ENCODE measurements at regions not wholly inside any gene's neighbourhood (a gene's known extent, or its start where the extent isn't known, plus 50 kb on each side); places are given as distances from the start of the nearest gene placed in this dataset.

GRCh38 chr9:75593920-75594319 is 296.6 kb upstream of the PCSK5 start:
- no peak for TF ChIP-seq CTCF (conservative IDR thresholded peaks at IDR 0.05; ENCODE audit: low read depth, low read length)
- TF ChIP-seq POLR2A (IDR thresholded peaks at IDR 0.05; ENCODE audit: low read depth, low read length) = no peak
- no peak for TF ChIP-seq SMC3 (IDR thresholded peaks at IDR 0.05; ENCODE audit: low read depth, low read length)
- TF ChIP-seq MXI1 (IDR thresholded peaks at IDR 0.05; ENCODE audit: borderline replicate concordance, low read depth, low read length) = no peak
- TF ChIP-seq ELK1 (IDR thresholded peaks at IDR 0.05; ENCODE audit: borderline replicate concordance, low read depth, low read length) = no peak
- TF ChIP-seq USF2 (IDR thresholded peaks at IDR 0.05; ENCODE audit: low read depth, low read length) = no peak
- no peak for TF ChIP-seq BHLHE40 (IDR thresholded peaks at IDR 0.05; ENCODE audit: low read depth, low read length)
- no peak for TF ChIP-seq CEBPB (IDR thresholded peaks at IDR 0.05; ENCODE audit: low read depth, low read length)
